HG03354 (cell line): ENCODE measurements at regions not wholly inside any gene's neighbourhood (a gene's known extent, or its start where the extent isn't known, plus 50 kb on each side); places are given as distances from the start of the nearest gene placed in this dataset.

Experiments
- ATAC-seq: cut with Tn5 transposase; IDR thresholded peaks from one replicate; pipeline ENCODE4 v1.9.1; 2021; ENCODE audit warnings: mild to moderate bottlenecking; ENCODE audit not compliant: unreplicated experiment, poor library complexity, severe bottlenecking

DNA sequence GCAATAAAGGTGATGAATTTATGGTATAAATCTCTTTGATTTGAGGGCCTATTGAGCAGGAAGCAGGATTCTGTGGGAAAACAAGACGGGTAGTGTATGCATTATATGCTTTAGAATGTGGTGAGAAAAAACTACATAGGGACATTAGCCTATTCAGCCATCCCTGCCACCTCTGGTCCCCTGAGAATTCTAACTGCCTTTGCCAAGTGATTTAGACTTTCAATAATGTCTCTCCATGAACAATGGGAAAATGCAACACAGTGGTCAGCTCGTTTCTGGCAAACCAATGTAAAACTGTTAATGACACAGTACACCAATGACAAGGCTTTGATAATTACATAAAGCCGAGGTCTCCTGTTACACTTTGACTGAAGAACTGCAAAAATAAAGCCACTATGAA is 314.7 kb upstream of the CNTN4 start:
- no peak for ATAC-seq

DNA sequence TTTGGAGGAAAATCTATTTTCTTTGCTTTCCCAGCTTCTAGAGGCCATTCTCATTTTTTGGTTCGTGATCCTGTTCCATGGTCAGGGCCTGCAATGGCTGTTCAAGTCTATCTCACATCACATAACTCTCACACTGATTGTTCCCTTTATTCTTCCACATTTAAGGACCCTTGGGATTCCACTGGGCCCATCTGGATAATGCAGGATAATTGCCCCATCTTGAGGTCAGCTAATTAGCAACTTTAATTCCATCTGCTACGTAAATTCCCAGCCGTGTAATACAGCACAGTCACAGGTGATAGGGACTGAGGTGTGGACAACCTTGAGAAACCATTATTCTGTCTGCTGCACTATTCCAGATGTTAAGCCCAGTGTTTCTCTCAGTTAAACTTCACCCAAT is 311.6 kb upstream of the CNTN4 start:
- no peak for ATAC-seq

DNA sequence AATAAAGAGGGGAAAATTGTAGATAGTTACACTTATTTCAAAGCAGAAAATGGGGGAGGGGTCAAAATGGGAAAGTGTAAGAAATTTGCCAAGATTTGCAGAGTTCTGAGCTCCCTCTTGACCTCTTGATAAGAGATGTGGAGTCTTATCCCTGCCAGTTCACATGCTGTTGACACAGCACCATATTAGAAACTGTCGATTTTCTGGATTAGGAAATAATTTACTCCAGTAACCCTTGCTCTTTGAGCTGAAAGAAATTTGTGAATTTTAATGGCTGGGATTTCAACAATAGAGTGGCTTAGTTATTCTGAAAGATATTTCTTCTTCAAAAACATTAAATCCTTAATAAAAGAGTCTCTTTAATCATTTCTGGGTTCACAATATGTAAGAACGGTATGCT is 306.2 kb upstream of the CNTN4 start:
- no peak for ATAC-seq

DNA sequence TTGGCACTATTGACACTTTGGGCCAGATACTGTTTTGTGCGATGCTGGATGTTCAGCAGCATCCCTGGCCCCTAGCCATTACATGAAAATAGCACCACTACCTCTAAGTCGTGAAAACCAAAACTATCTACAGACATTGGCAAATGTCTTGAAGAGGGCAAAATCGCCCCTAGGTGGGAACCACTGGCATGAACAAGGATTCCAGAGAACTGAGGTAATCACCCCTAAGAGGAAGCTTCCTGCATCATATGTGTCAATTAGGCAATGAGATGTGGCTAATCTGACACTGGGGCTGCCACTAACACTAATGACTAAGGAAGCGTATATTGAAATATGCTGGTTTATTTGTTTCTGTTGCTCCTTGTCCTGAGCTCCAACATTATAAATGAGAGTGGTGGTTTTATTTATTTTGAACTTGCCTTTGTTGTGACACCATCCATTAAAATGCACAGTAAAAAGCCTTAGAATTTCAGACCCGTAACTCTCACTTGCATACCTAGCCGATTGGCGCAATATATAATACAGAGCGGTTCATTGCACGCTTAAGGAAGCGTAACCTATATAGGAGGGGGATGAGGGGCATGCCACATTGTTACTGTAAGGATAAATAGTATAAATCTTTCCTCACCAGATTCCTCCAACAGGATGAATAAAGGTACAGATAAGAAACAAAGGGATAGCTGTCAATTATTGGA is 299.8 kb upstream of the CNTN4 start:
- no peak for ATAC-seq

DNA sequence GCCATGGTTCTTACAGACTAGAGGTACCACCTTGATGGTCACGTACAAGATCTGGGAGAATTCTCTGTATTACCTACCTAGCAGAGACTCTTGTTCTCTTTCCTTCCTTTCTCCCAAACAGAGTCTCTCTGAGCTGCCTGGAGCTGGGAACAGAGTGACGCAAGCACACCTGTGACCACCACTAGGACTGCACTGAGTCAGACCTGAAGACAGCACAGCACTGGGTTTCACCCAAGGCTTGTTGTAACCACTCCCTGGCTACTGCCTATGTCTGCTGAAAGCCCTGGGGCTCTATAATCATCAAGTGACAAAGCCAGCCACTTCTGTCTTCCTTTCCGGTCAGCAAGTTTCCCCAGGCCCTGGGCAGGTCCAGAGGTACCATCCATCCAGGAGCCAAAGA is 293.3 kb upstream of the CNTN4 start:
- no peak for ATAC-seq

DNA sequence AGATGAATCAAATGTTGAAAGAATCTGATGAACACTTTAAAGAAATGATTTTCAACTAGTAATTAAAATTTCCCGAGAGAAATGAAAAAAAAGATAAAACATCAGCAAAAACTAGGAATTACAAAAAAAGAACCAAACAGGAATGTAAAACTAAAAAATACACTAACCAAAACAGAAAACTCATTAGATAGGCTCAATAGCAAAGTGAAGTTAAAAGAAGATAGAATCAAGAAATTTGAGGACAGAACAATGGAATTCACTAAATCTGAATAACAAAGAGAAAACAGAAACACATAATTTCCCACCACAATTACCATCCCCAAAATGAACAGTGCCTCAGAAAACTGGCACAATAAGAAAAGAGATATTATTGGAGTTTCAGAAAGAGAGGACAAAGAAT is 290.1 kb upstream of the CNTN4 start:
- no peak for ATAC-seq

DNA sequence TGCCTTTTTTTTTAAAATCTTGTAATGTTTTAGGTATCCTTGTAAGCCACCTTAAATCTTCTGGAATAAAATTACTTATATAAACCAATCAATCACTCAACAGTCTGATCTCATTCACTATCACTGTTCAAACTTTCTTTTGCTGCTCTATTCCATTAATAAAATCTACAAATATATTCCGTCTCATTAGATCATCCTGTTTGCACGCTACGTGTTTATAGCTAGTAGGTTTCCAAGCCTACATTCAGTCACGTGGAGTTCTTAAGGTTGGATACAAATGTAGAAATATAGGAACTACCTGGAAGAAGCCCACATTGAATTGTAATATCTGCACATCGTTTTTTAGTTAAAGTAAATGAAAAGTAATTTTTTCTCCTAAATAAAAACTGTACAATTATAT is 274.8 kb upstream of the CNTN4 start:
- no peak for ATAC-seq

DNA sequence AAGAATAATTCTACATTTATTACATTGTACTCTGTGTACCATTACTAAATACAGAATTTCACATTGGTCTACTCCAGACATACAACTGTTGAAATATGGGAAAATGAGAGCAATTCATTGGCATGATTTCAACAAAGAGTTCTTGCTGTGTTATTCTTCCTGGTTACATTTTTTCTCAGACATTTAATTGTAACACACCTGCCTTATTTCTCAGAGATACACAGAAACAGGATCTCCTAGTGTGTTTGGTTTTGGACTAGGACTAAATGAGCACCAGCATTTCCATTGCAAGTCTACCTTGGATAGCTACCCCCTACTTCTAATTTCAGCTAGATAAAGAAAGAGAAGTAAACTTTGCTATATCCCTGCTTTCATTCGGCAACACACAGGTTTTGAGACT is 274.3 kb upstream of the CNTN4 start:
- ATAC-seq, result no peak

DNA sequence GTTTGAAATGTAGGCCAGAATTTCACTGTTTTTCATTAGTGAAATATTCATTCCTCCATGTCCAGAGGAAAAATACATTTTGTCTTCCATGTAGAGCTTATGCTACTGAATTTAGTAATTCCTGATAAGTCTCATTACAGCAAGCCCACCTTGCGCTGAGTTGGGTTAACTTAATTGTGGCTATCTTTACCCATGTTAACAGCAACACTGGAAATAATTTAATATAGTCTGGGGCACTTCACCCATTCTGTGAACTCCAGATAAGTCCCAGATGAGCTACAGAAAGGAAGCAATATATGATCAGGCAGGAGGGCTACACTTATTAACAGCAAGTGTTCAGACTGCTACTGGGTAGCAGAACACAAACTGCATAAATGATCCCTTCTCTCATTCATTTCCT is 270.1 kb upstream of the CNTN4 start:
- no peak for ATAC-seq

DNA sequence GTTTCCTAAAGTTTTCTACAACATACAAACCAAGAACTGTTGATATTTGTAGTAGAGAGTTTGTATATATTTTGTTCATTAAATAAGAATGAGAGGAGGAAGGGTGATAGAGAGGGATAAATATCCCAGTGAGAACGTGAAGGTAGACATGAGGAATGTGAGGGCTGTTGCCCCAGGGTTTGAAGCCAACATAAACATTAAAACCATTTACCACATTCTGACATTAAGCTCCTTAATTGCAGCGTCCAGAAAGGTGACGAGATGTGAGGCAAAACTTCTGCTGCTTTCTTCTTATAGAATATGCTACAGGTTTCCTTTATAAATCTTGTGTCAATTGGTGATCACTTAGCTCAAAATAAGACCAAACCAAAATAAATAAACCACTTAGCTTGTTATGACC is 267.8 kb upstream of the CNTN4 start:
- ATAC-seq, result no peak

DNA sequence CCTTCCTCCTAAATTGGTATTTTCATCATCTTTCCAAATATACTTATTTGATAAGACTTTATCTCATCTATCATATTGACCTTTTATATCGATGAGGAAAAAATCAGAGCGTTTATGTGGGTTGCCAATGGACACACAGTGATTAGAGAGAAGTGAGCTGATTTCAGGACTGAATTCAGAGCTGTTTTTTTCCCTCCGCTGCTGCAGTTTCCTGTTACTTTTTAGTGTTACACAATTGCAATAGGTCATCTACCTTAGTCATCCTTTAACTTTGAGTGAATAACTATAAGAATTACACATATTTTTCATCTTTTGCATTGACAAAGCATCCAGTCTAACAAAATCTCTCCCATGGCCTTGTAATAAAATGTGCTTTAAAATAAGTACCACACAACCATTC is 266.3 kb upstream of the CNTN4 start:
- no peak for ATAC-seq

DNA sequence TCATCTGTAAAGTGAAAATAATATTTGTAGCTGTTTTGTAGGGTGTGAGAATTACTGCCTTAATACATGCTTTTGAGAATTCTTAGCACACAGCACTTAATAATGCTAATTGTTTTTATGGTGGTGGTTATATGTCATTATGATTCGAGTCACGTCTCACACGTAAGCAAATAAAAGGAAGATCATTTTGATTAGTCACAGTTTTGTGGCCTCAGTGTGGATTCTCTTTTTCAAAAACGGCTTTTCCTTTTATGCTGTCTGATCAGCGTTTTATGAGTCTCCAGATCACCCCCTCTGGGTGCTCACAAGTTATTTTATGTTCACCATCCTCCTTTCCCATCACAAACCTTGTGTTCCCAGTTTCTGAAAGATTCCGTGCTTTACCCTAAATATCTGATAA is 255.6 kb upstream of the CNTN4 start:
- ATAC-seq, result no peak

DNA sequence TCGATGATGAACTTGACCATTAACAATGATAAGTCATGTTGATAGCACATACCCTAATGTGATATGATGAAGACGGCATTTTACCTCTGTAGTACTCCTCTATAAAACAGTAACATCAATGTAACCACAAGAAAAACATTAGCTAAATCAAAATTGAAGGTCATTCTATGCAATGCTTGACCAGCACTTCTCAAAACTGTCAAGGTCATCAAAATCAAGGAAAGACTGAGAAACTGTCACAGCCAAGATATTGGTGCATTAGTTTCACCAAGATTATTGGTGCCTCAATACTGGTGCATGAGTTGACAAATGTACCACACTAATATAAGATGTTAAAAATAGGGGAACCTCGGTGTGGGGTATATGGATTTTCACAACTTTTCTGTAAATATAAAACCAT is 251.1 kb upstream of the CNTN4 start:
- no peak for ATAC-seq

DNA sequence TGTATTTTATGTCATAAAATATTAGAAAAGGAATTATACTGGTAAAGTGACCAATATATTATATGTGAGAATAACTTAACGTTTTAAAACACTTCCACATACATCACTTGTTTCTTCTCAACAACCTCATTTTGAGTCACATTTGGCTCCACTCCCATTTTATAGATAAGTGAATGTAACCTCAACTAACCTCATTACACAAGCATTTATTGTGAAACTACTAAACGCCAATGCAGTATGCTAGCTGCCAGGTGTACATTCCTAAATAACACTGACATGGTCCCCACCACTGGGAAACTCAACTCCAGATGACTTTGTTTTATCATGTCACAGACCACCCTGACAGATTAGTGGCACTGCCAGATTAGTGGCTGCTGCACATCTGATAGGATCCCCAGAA is 249.7 kb upstream of the CNTN4 start:
- no peak for ATAC-seq

DNA sequence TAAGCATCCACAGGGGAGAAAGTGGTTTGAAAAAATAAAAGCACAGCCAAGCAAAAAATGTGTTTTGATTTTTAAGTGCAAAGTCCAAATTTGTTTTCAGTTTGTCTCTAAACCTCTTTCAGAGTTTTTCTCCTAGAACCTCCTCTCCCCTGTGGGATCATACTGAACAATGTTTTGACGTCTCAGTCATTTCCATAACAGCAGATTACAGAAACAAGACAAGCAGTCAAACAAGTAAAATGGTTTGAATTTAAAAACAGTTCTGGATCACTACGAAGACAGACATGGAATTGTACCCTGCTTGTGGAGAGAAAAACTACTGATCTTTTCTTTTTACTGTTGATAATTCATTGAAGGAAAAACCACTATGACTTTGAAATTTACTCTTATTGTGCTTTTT is 245.7 kb upstream of the CNTN4 start:
- no peak for ATAC-seq

DNA sequence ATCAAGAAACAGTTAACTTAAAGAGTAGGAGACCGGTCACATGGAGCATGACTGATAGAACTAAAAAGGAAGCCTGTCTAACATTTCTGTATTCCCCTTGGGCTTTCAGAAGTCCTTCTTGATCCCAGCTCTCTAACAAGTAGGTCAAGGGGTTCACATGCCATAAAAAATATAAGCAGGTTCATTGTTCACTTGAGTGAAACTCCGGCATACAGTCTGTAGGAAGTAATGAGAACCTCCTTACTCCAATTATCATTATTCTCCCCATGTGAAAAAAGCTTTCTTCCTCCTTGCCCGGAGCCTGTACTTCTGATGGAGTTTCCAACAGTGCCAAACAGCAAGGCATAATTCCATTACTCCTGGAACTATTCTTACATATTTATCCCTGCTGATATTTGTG is 242.8 kb upstream of the CNTN4 start:
- no peak for ATAC-seq

DNA sequence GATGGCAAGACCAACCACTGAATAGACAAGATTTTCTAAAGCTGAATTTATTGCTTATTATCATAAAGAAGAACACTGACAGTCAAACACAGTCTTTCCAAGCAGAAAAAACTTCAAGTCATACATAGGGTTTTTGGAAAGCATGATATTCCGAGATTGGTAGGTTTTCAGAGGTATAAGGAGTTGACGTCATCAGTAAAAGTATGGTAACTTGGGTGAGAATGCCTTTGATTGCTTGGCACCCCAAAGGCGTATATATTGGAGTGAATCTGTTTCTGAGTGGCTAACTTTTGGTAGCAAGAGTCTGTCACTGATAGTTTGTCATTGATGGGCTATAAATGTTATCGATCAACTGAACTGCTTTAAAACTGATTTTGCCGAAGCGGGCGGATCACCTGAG is 227.9 kb upstream of the CNTN4 start:
- ATAC-seq, result no peak

DNA sequence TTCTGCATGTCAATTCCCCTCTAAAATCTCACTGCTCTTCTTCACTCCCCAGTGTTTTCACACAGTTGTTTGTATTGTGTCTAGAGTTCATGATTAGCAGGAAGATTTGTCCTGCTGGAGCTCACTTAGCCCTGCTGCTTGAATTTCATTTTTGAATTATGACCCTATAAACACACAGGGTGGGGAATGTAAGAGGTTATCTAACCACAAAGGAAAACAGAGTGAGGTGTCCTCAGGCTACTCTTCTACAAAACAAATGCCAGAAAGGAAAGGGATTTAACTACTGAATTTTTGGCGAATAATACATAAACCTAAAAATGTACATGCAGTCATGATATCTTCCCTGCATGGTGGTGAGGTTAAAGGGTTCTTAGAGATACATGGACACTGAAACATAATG is 215.1 kb upstream of the CNTN4 start:
- ATAC-seq, result no peak

DNA sequence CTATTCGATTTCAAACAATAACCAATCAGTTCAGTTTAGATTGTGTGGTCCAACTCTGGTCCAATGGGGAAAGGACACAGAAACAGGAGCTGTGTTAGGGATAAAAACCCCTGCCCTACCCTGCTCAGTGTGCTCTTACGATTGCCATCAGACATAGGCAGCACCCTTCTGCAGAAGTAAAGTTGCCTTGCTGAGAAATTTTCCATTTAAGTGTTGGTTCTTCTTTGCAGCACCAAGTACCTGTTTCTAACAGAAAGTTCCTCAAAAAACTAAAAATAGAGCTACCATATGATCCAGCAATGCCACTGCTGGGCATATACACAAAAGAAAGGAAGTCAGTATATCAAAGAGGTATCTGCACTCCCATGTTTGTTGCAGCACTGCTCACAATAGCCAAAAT is 206.2 kb upstream of the CNTN4 start:
- no peak for ATAC-seq

DNA sequence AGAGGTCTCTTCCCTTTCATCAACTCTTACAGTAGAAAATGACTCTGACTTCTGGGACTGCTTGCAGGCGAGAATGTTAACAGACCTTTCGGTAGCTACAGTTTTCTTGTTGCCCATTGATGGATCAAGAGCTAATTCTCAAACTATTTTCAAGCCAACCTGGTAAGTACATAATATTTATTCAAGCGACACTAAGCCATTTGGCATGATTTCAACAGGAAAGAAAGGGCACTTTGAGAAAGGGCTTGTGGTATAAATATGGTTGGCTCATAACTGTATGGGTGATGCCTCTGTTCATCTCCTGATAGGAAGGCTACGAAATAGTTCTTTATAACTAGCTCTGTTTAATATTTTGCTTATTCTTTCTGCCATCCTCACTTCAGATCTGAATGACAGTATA is 196.2 kb upstream of the CNTN4 start:
- no peak for ATAC-seq

DNA sequence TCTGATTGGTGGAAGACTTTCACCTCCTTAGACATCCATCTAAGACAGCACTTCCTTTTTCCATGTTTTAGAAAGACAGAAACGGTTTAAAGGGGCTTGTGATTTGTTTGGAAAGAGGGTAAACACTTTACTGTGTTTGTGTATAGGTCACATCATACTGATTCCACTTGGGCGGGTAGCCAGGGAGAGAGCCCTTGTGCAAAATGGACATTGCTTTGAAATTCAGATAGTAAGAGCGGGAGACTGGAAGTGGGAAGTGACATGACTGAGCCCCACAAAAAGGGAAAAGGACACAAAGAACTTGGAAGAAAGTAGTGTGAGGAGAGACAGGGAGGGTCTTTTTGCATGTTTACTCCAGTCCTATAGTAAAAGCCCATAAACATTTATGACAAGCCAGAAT is 195.6 kb upstream of the CNTN4 start:
- ATAC-seq, result no peak

DNA sequence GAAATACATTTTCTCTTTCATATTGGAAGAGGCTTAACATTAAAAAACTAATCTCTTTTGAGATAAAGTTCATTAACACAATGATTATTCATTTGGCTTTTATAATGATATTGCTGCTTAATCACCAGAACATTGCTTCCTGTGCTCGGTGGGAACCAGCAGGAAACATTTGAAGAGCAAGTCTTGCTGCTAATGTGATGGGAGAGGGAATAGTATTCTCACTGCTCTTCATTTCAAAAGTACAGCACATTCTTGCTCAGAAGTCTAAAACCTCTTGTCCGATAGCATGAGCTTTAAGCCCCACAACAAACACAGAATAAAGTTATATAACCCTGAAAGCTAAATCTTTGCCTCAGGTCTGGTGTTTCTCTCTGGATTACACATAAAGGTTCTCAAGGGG is 190.8 kb upstream of the CNTN4 start:
- ATAC-seq, result no peak
